Astrocyte of the cerebellum (primary cell): ENCODE measurements at regions not wholly inside any gene's neighbourhood (a gene's known extent, or its start where the extent isn't known, plus 50 kb on each side); places are given as distances from the start of the nearest gene placed in this dataset.

Experiments used
- DNase-seq: peaks from one replicate; pipeline ENCODE4 v3.0.0-alpha.2; 2011; ENCODE audit warnings: low read depth
- H3K4me3 ChIP-seq: 2 replicates; pipeline ENCODE4 v1.5.1; 2011; ENCODE audit warnings: mild to moderate bottlenecking, low read depth, low read length, moderate library complexity
- CTCF ChIP-seq: IDR thresholded peaks from 2 replicates; pipeline ENCODE4 v1.5.1; 2012; ENCODE audit warnings: low read length, low read depth, moderate library complexity, mild to moderate bottlenecking; ENCODE audit errors: missing control alignments
- in situ Hi-C: cut with HindIII; loops from 2 replicates; pipeline ENCODE4 v1.10.0; 2017; ENCODE audit warnings: low sequenced_read_pairs

GRCh38 chr11:8749202-8749601, 66.6 kb downstream of the RPL27A start:
- no peak for TF ChIP-seq CTCF
- in situ Hi-C loops: no loop called here
- DNase-seq: no peak
- no peak overlapping the region for H3K4me3 ChIP-seq

- in situ Hi-C loops: no loop called here
- no peak overlapping the region for H3K4me3 ChIP-seq
- no peak for DNase-seq
- TF ChIP-seq CTCF: no peak
Measured at GRCh38 chr11:8754241-8754640, 71.6 kb downstream of the RPL27A start.

- TF ChIP-seq CTCF: no peak
- DNase-seq: no peak
- no peak overlapping the region for H3K4me3 ChIP-seq
- in situ Hi-C loops: no loop called here
Measured at GRCh38 chr11:8756201-8756600, 73.6 kb downstream of the RPL27A start.

GRCh38 chr11:8757047-8757446, 74.5 kb downstream of the RPL27A start:
- H3K4me3 ChIP-seq: no peak overlapping the region
- no peak for DNase-seq
- in situ Hi-C loops: no loop called here
- no peak for TF ChIP-seq CTCF

GRCh38 chr11:8757533-8757932, 74.9 kb downstream of the RPL27A start:
- in situ Hi-C loops: no loop called here
- H3K4me3 ChIP-seq: no peak overlapping the region
- no peak for TF ChIP-seq CTCF
- DNase-seq: no peak

- no peak overlapping the region for H3K4me3 ChIP-seq
- DNase-seq: no peak
- no peak for TF ChIP-seq CTCF
- in situ Hi-C loops: no loop called here
Measured at GRCh38 chr11:8758619-8759169, 76.1 kb downstream of the RPL27A start.

GRCh38 chr11:8759634-8760033, 77.0 kb downstream of the RPL27A start:
- in situ Hi-C loops: no loop called here
- no peak overlapping the region for H3K4me3 ChIP-seq
- TF ChIP-seq CTCF: no peak
- DNase-seq: no peak
